GM12874 (cell line): ENCODE measurements at regions not wholly inside any gene's neighbourhood (a gene's known extent, or its start where the extent isn't known, plus 50 kb on each side); places are given as distances from the start of the nearest gene placed in this dataset.

Source experiments
- TF ChIP-seq, protein P1 (sequence below): IDR thresholded peaks from 2 replicates; pipeline ENCODE4 v1.5.1; 2011; ENCODE audit warnings: low read depth, mild to moderate bottlenecking, control low read depth, low read length, moderate library complexity; ENCODE audit not compliant: insufficient read depth

DNA sequence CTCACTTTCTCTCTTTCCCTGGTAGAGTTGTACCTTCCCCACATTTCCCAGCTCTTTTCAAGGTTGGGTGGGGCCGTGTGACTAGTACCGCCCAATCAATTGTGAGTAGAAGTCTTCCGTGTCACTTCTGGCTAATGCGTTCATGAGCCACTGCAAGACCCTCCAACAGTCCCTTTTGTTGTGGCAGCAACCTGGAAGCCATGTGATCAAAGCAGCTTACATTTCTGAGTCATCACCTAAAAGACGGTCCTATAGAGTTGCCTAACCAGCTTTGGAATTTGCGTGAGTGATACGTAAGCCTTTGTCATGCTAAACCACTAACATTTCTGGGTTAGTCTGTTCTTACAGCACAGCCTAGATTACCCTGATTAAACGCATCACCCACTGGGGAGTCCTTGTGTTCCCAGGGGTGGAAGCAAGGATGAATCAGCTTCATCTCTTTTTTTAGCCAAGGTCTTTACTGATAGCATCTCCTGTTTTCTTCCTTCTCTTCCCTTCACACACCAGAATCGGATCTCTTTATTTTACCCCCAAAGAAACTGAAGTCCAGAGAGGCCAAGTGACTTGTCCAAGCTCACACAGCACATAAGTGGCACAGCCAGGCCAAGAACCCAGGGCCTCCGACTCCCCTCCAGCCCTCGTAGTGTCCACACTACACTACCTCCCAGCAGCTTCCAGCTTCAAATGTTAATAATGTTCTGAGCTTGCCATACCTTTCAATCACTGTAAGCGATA, 366.3 kb upstream of the XYLT1 start:
- TF ChIP-seq, protein P1, sequence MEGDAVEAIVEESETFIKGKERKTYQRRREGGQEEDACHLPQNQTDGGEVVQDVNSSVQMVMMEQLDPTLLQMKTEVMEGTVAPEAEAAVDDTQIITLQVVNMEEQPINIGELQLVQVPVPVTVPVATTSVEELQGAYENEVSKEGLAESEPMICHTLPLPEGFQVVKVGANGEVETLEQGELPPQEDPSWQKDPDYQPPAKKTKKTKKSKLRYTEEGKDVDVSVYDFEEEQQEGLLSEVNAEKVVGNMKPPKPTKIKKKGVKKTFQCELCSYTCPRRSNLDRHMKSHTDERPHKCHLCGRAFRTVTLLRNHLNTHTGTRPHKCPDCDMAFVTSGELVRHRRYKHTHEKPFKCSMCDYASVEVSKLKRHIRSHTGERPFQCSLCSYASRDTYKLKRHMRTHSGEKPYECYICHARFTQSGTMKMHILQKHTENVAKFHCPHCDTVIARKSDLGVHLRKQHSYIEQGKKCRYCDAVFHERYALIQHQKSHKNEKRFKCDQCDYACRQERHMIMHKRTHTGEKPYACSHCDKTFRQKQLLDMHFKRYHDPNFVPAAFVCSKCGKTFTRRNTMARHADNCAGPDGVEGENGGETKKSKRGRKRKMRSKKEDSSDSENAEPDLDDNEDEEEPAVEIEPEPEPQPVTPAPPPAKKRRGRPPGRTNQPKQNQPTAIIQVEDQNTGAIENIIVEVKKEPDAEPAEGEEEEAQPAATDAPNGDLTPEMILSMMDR = no peak

DNA sequence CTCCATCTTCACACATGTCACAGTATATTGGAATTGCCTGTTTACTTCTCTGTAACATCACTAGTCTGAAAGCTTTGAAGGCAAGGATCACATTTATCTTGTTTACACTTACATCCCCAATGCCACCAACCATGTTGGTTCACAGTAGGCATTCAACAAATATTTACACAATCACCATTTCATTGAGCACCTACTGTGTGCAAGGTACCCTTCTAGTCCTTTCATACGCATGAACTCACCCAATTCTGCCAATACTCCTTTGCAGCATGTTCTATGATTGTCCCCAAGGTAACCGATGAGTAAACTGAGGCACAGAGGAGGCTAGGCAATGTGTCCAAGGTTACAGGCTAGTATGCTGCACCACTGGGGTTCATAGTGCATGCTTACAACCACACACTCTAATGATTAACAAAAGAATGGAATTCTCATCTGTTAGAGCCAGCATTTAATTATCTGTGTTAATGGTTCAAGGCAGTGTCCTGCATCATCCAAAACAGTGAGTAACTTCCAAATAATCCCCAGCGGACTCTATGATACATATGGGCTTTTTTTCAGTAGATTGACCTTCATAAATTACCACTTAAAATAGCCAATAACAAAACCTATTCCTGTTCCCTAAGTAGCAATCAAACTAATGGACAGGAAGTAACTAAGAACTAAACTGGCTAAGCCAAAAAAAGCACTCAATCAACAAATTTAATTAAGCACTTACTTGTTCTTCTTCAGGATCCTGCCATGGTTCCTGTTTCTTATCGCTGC, 364.5 kb upstream of the XYLT1 start:
- TF ChIP-seq, protein P1 = no peak

DNA sequence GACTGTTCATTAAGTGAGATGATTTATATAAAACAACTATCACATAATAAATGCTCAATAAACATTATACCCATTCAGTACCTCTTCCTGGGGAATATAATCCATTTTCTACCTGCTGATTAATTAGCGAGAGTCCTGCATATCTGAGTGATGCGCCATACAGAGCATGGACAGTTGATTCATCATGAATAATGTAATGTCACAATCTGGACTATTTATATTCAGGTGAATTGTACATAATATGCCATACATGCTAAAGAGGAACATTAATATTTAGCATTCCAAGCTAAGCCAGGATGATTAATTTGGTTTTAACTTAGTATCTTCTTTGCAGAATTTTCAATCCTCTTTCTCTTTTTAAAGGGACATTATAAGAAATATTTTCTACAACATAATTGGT, 362.0 kb upstream of the XYLT1 start:
- TF ChIP-seq, protein P1 = no peak

DNA sequence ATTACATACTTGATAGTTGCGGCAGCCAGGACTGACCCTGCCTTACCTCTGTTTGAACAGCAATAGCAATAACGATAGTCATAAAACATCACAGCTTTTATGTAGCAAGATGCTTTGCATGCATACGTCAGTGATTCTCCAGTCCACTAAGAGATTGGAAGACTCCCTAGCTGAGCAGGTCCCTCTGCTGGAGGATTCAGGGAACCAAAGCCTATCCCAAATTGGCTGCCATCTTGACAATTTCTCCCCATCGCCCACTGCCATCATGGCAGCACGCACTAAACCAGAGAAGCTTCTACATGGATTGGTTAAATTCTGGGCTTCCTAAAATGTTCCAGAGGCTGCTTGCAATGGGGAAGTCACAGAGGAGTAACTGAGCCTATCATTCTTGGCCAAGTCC, 360.6 kb upstream of the XYLT1 start:
- TF ChIP-seq, protein P1 = no peak

DNA sequence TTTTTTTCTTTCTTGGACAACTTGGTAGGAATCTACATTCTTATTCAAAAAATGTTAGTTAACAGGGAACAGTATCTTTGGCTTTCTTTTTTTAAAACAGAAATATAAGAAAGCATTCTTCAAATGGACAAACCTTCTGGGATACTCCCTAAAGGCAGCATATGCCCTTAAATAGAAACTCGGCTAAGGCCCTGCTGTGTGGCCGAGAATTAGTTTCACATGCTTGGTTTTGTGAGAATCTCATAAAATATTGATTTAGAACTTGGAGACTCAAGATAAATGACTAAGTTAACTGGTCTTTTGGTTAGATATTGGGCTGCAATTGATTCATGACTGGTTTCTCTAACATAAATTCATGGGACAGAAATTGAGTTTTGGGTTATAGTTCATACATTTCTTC, 359.9 kb upstream of the XYLT1 start:
- TF ChIP-seq, protein P1 = no peak

DNA sequence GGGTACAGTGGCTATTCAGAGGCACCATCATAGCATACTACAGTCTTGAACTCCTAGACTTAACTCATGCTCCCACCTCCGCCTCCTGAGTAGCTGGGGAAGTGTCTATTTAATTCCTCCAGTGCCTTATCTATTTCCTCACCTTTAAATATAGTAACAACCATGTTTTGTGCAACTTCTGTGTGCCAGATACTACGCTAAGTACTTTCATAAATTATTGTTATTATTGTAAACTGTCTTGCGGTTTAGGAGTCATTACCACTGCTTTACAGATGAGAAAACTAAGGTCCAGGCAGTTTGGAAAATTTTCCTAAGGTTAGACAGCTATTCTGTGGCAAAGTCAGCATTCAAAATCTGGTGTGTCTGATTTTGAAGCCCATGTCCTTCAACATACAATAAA, 359.1 kb upstream of the XYLT1 start:
- TF ChIP-seq, protein P1 = no peak

DNA sequence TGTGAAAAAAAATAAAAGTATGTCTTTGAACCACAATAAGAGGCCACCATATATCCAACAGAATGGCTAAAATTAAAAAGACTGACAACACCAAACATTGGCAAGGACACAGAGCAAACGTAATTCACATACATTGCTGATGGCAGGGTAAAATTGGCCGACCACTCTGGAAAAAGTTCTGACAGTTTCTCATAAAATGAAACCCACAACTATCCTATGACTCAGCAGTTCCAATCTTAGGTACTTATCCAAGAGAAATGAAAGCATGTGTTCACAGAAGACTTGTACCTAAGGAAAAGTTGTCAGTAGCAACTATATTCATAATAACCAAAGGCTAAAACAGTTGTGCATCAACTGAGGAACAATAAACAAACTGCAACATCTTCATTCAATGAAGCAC, 357.3 kb upstream of the XYLT1 start:
- TF ChIP-seq, protein P1 = no peak
